H1 (cell line): ENCODE measurements at regions not wholly inside any gene's neighbourhood (a gene's known extent, or its start where the extent isn't known, plus 50 kb on each side); places are given as distances from the start of the nearest gene placed in this dataset.

Source experiments
- CTCF ChIA-PET: fragments of 300-600 bp; sonication (Branson Sonifier 250); formaldehyde crosslinking; loops from one replicate; lab custom pipeline; 2021; ENCODE audit not compliant: partially characterized antibody; lab: Charles Lee
- POLR2A ChIA-PET: fragments of 300-600 bp; sonication (Branson Sonifier 250); formaldehyde crosslinking; loops from one replicate; lab custom pipeline; 2021; ENCODE audit warnings: inconsistent platforms; ENCODE audit not compliant: partially characterized antibody; lab: Charles Lee
- DNase-seq, 2 experiments: peaks; one replicate each; pipeline versions ENCODE4 v3.0.0 to v3.0.0-alpha.2; 2010 to 2022; ENCODE audit warnings: low spot score in 2 of 2, low read depth in 1 of 2, mixed read lengths in 1 of 2
- FAIRE-seq: peaks from 2 replicates; lab custom pipeline; 2011; peaks lifted over from hg19 to GRCh38; lab: Jason Lieb, UNC
- H2AFZ ChIP-seq: 2 replicates; pipeline ENCODE4 v1.8.1; 2012; ENCODE audit warnings: low read length, inconsistent platforms
- H2AK5ac ChIP-seq: 2 replicates; pipeline ENCODE4 v1.6.1; 2013; ENCODE audit warnings: low read depth, low read length
- H2BK120ac ChIP-seq: replicated peaks from 2 replicates; pipeline ENCODE3; 2013; ENCODE audit warnings: low read depth, low read length, inconsistent platforms
- H2BK12ac ChIP-seq: 2 replicates; pipeline ENCODE4 v1.6.1; 2013; ENCODE audit warnings: low read depth, low read length
- H2BK15ac ChIP-seq: 2 replicates; pipeline ENCODE4 v1.6.1; 2013; ENCODE audit warnings: low read length
- H2BK20ac ChIP-seq: 2 replicates; pipeline ENCODE4 v1.6.1; 2013; ENCODE audit warnings: low read length
- H2BK5ac ChIP-seq: 2 replicates; pipeline ENCODE4 v1.6.1; 2013; ENCODE audit warnings: low read depth, low read length
- H3K14ac ChIP-seq: 2 replicates; pipeline ENCODE4 v1.6.1; 2013; ENCODE audit warnings: inconsistent platforms; ENCODE audit not compliant: insufficient read length
- H3K18ac ChIP-seq: 2 replicates; pipeline ENCODE4 v1.6.1; 2013; ENCODE audit warnings: low read length; ENCODE audit errors: extremely low read depth
- H3K23ac ChIP-seq: 2 replicates; pipeline ENCODE4 v1.6.1; 2013; ENCODE audit warnings: inconsistent platforms; ENCODE audit not compliant: insufficient read length
- H3K23me2 ChIP-seq: 2 replicates; pipeline ENCODE4 v1.6.1; 2013; ENCODE audit warnings: low read depth, low read length
- H3K27ac ChIP-seq: 2 replicates; pipeline ENCODE4 v1.6.1; 2011; ENCODE audit warnings: low read depth, low read length, inconsistent platforms
- H3K27me3 ChIP-seq, 4 experiments: replicated peaks in 1 of 4; 1 replicate in 1 of 4; 2 replicates in 3 of 4; pipeline versions ENCODE4 v1.6.1 to v1.8.1; 2011 to 2013; ENCODE audit warnings: low read length in 3 of 4, mild to moderate bottlenecking in 3 of 4, inconsistent platforms in 2 of 4, mixed read lengths in 2 of 4, moderate library complexity in 1 of 4; ENCODE audit not compliant: control insufficient read depth in 3 of 4, insufficient read depth in 3 of 4; ENCODE audit errors: extremely low read depth in 1 of 4
- H3K36me3 ChIP-seq, 4 experiments: 2 replicates each; pipeline versions ENCODE4 v1.6.1 to v1.8.1; 2011 to 2013; ENCODE audit warnings: mild to moderate bottlenecking in 4 of 4, low read length in 3 of 4, moderate library complexity in 2 of 4, control low read depth in 1 of 4, inconsistent platforms in 1 of 4; ENCODE audit not compliant: insufficient read depth in 4 of 4, control insufficient read depth in 2 of 4
- H3K4ac ChIP-seq: replicated peaks from 2 replicates; pipeline ENCODE3; 2013; ENCODE audit warnings: low read length, low read depth, mixed read lengths, inconsistent platforms; ENCODE audit not compliant: insufficient read length
- H3K4me1 ChIP-seq, 4 experiments: replicated peaks in 1 of 4; 1 replicate in 1 of 4; 2 replicates in 3 of 4; pipeline versions ENCODE4 v1.6.1 to v1.8.1; 2011 to 2013; ENCODE audit warnings: low read length in 3 of 4, inconsistent platforms in 2 of 4, mixed read lengths in 1 of 4; ENCODE audit not compliant: insufficient read depth in 4 of 4, control insufficient read depth in 3 of 4
- H3K4me2 ChIP-seq, 2 experiments: 2 replicates each; pipeline versions ENCODE4 v1.6.1 to v1.8.1; 2011 to 2013; ENCODE audit warnings: low read depth in 2 of 2, low read length in 2 of 2, control low read depth in 1 of 2, inconsistent platforms in 1 of 2, mild to moderate bottlenecking in 1 of 2; ENCODE audit not compliant: insufficient read depth in 1 of 2
- H3K4me3 ChIP-seq, 4 experiments: fragments of 200-600, 300-600 bp in 1 of 4; sonication (generic), shearing (Covaris generic), sonication (Bioruptor Twin) in 1 of 4; 2 replicates each; pipeline versions ENCODE4 v1.5.1 to v1.8.1; 2011 to 2016; ENCODE audit warnings: low read length in 4 of 4, low read depth in 3 of 4, control low read depth in 2 of 4, inconsistent platforms in 2 of 4, mild to moderate bottlenecking in 2 of 4, mixed read lengths in 1 of 4, moderate library complexity in 1 of 4; ENCODE audit not compliant: insufficient read depth in 2 of 4; ENCODE audit errors: extremely low read depth in 1 of 4
- H3K56ac ChIP-seq: replicated peaks from 2 replicates; pipeline ENCODE3; 2013; ENCODE audit warnings: low read depth, mild to moderate bottlenecking, mixed read lengths, low read length, inconsistent platforms; ENCODE audit not compliant: insufficient read length
- H3K79me1 ChIP-seq: 2 replicates; pipeline ENCODE4 v1.6.1; 2013; ENCODE audit warnings: low read depth, low read length, control low read depth
- H3K79me2 ChIP-seq, 2 experiments: 2 replicates each; pipeline versions ENCODE4 v1.6.1 to v1.8.1; 2012 to 2013; ENCODE audit warnings: low read length in 2 of 2, mild to moderate bottlenecking in 2 of 2, inconsistent platforms in 1 of 2; ENCODE audit not compliant: insufficient read depth in 2 of 2, control insufficient read depth in 1 of 2
- H3K9ac ChIP-seq, 4 experiments: replicated peaks in 1 of 4; 1 replicate in 1 of 4; 2 replicates in 3 of 4; pipeline versions ENCODE4 v1.6.1 to v1.8.1; 2011 to 2013; ENCODE audit warnings: low read depth in 3 of 4, low read length in 3 of 4, control low read depth in 2 of 4, mild to moderate bottlenecking in 2 of 4, moderate library complexity in 2 of 4, inconsistent platforms in 1 of 4; ENCODE audit errors: extremely low read depth in 1 of 4
- H3K9me3 ChIP-seq, 2 experiments: 2 replicates each; pipeline versions ENCODE4 v1.6.1 to v1.8.1; 2012 to 2013; ENCODE audit warnings: mild to moderate bottlenecking in 2 of 2, moderate library complexity in 2 of 2, control low read depth in 1 of 2, inconsistent platforms in 1 of 2, low read depth in 1 of 2, low read length in 1 of 2, mixed read lengths in 1 of 2; ENCODE audit not compliant: insufficient read depth in 2 of 2
- H4K20me1 ChIP-seq, 2 experiments: replicated peaks in 1 of 2; 2 replicates each; pipeline versions ENCODE3 to v1.8.1; 2011 to 2013; ENCODE audit warnings: inconsistent platforms in 2 of 2, low read length in 2 of 2, mild to moderate bottlenecking in 1 of 2; ENCODE audit not compliant: insufficient read depth in 2 of 2, control insufficient read depth in 1 of 2
- H4K5ac ChIP-seq: 2 replicates; pipeline ENCODE4 v1.6.1; 2013; ENCODE audit warnings: low read length, low read depth, mixed read lengths, inconsistent platforms; ENCODE audit not compliant: insufficient read length
- H4K8ac ChIP-seq: 2 replicates; pipeline ENCODE4 v1.8.0; 2013; ENCODE audit warnings: mild to moderate bottlenecking, moderate library complexity, low read length, inconsistent platforms; ENCODE audit not compliant: insufficient read depth; ENCODE audit errors: extremely low read depth
- H4K91ac ChIP-seq: replicated peaks from 2 replicates; pipeline ENCODE3; 2013; ENCODE audit warnings: low read length, mixed read lengths, inconsistent platforms; ENCODE audit not compliant: insufficient read length
- BACH1 ChIP-seq: IDR thresholded peaks from 2 replicates; pipeline ENCODE4 v1.6.1; 2012; ENCODE audit warnings: low read length, improper control_type of control experiment
- BCL11A ChIP-seq, 2 experiments: IDR thresholded peaks; one replicate each; pipeline ENCODE4 v1.6.1; 2011; ENCODE audit warnings: low read depth in 2 of 2, low read length in 2 of 2, mild to moderate bottlenecking in 2 of 2
- CBX5 ChIP-seq: fragments of 300-800, 300-1000 bp; sonication (generic); IDR thresholded peaks from 2 replicates; pipeline ENCODE4 v1.7.1; 2016; ENCODE audit warnings: antibody characterized with exemption, low read length, low read depth
- CBX8 ChIP-seq: fragments of 300-800, 300-1000 bp; sonication (generic); IDR thresholded peaks from 2 replicates; pipeline ENCODE4 v1.7.1; 2016; ENCODE audit warnings: low read depth, low read length, borderline replicate concordance
- E2F6 ChIP-seq: IDR thresholded peaks from 2 replicates; pipeline ENCODE4 v1.6.1; 2012; ENCODE audit warnings: inconsistent platforms
- EGR1 ChIP-seq: IDR thresholded peaks from 2 replicates; pipeline ENCODE4 v1.6.1; 2011; ENCODE audit warnings: low read depth, low read length, borderline replicate concordance
- MAX ChIP-seq: IDR thresholded peaks from 2 replicates; pipeline ENCODE4 v1.6.1; 2012; ENCODE audit warnings: inconsistent platforms
- RFX5 ChIP-seq: IDR thresholded peaks from 2 replicates; pipeline ENCODE4 v1.6.1; 2011; ENCODE audit warnings: low read depth, low read length, improper control_type of control experiment, borderline replicate concordance
- RXRA ChIP-seq: IDR thresholded peaks from 2 replicates; pipeline ENCODE4 v1.6.1; 2011; ENCODE audit warnings: low read depth, mild to moderate bottlenecking, low read length, moderate library complexity; ENCODE audit not compliant: insufficient read depth
- SIX5 ChIP-seq: IDR thresholded peaks from 2 replicates; pipeline ENCODE4 v1.6.1; 2011; ENCODE audit warnings: mild to moderate bottlenecking, low read depth, low read length
- TEAD4 ChIP-seq: IDR thresholded peaks from 2 replicates; pipeline ENCODE4 v1.6.1; 2012; ENCODE audit warnings: low read depth, low read length, inconsistent platforms, mixed read lengths
- YY1 ChIP-seq: IDR thresholded peaks from 2 replicates; pipeline ENCODE4 v1.6.1; 2011; ENCODE audit warnings: low read depth, mild to moderate bottlenecking, low read length
- ZNF274 ChIP-seq: IDR thresholded peaks from 2 replicates; pipeline ENCODE4 v1.7.0; 2012; ENCODE audit warnings: low read length, borderline replicate concordance; ENCODE audit errors: extremely low read depth
- WGBS, 2 experiments: shearing (Covaris generic) in 1 of 2; methylation state at CpG; one replicate each; pipeline versions ENCODE4 v1.1.6 to v1.1.7; 2013 to 2015; ENCODE audit warnings: low lambda C conversion rate in 2 of 2, mixed read lengths in 2 of 2, inconsistent platforms in 1 of 2, low coverage in 1 of 2, missing lambda C conversion rate in 1 of 2; ENCODE audit not compliant: insufficient replicate concordance in 2 of 2, insufficient coverage in 1 of 2, insufficient read length in 1 of 2; ENCODE audit errors: extremely low coverage in 1 of 2, missing lambda C conversion rate in 1 of 2; 5-methylcytosine and 5-hydroxymethylcytosine counted together

GRCh38 chr13:88926890-88927502, 1255.8 kb downstream of the SLITRK5 start:
- H3K23ac ChIP-seq, result no peak overlapping the region
- H3K18ac ChIP-seq, result no peak overlapping the region
- no peak overlapping the region for H2BK15ac ChIP-seq
- no peak overlapping the region for H2AFZ ChIP-seq
- no peak for DNase-seq
- POLR2A ChIA-PET, result no interaction called here
- H3K27ac ChIP-seq, result no peak overlapping the region
- no peak overlapping the region for H3K4me2 ChIP-seq
- H2BK5ac ChIP-seq, result no peak overlapping the region
- no peak overlapping the region for H2BK120ac ChIP-seq
- no peaks in the 10 kb centered on the region for H4K20me1 ChIP-seq
- no peak overlapping the region for H3K14ac ChIP-seq
- FAIRE-seq, result no peak
- H3K27me3 ChIP-seq, result no peaks in the 10 kb centered on the region
- H3K56ac ChIP-seq, result no peak overlapping the region
- H4K8ac ChIP-seq, result no peak overlapping the region
- H3K79me2 ChIP-seq, result no peaks in the 10 kb centered on the region
- no peak overlapping the region for H4K5ac ChIP-seq
- no peak for TF ChIP-seq RXRA
- no peak for TF ChIP-seq YY1
- no peak for TF ChIP-seq MAX
- no peak for TF ChIP-seq CBX5
- TF ChIP-seq BACH1, result no peak
- no peak for TF ChIP-seq ZNF274
- TF ChIP-seq E2F6, result no peak
- no peak for TF ChIP-seq SIX5
- TF ChIP-seq TEAD4, result no peak
- no peak for TF ChIP-seq EGR1
- TF ChIP-seq CBX8, result no peak
- no peak for TF ChIP-seq BCL11A (IDR thresholded peaks at IDR 0.05; ENCODE audit: low read depth in 2 of 2, low read length in 2 of 2)
- TF ChIP-seq RFX5, result no peak
- H3K23me2 ChIP-seq, result no peaks in the 10 kb centered on the region
- no peak overlapping the region for H3K9ac ChIP-seq
- CTCF ChIA-PET, result interaction anchor here (2.8 kb wide), 1 partner anchor 9 kb away, joined by 7 read pairs; no protein-coding TSS in a partner anchor
- no peaks in the 10 kb centered on the region for H3K4me1 ChIP-seq
- H3K9me3 ChIP-seq, result no peaks in the 10 kb centered on the region
- no peak overlapping the region for H2BK20ac ChIP-seq
- no peak overlapping the region for H3K4me3 ChIP-seq
- no peak overlapping the region for H2BK12ac ChIP-seq
- H3K4ac ChIP-seq, result no peak overlapping the region
- no peak overlapping the region for H2AK5ac ChIP-seq
- H3K36me3 ChIP-seq, result no peaks in the 10 kb centered on the region
- H4K91ac ChIP-seq, result no peak overlapping the region
- WGBS, 2 experiments, result 90% methylated on average over 5 of the region's 5 CpGs; no CpG with 5 or more reads in 1 of the 2 experiments
- H3K79me1 ChIP-seq, result no peaks in the 10 kb centered on the region
